ENCODE measurements at regions not wholly inside any gene's neighbourhood (a gene's known extent, or its start where the extent isn't known, plus 50 kb on each side); places are given as distances from the start of the nearest gene placed in this dataset.
"Not testable (repeated sequence)": the region's sequence is repeated elsewhere in the genome, so short reads cannot be mapped to it uniquely, and the experiment has no call there.

DNA sequence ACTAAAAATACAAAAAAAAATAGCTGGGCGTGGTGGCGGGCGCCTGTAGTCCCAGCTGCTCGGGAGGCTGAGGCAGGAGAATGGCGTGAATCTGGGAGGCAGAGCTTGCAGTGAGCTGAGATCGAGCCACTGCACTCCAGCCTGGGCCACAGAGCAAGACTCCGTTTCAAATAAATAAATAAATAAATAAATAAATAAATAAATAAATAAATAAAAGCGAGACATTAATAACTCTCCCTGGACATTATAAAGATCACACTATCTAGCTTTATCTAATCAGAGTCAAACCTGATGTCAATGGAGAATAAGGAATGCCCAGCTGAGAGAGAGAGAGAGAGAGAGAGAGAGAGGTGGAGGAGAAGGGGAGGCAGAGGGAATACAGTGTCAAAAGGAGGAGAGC, 476.2 kb downstream of the FBXO15 start:
- TF ChIP-seq, protein P1, sequence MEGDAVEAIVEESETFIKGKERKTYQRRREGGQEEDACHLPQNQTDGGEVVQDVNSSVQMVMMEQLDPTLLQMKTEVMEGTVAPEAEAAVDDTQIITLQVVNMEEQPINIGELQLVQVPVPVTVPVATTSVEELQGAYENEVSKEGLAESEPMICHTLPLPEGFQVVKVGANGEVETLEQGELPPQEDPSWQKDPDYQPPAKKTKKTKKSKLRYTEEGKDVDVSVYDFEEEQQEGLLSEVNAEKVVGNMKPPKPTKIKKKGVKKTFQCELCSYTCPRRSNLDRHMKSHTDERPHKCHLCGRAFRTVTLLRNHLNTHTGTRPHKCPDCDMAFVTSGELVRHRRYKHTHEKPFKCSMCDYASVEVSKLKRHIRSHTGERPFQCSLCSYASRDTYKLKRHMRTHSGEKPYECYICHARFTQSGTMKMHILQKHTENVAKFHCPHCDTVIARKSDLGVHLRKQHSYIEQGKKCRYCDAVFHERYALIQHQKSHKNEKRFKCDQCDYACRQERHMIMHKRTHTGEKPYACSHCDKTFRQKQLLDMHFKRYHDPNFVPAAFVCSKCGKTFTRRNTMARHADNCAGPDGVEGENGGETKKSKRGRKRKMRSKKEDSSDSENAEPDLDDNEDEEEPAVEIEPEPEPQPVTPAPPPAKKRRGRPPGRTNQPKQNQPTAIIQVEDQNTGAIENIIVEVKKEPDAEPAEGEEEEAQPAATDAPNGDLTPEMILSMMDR (IDR thresholded peaks at IDR 0.05): not testable (repeated sequence)
- TF ChIP-seq POLR2A (IDR thresholded peaks at IDR 0.05): not testable (repeated sequence)
